ENCODE measurements at regions not wholly inside any gene's neighbourhood (a gene's known extent, or its start where the extent isn't known, plus 50 kb on each side); places are given as distances from the start of the nearest gene placed in this dataset.

DNA sequence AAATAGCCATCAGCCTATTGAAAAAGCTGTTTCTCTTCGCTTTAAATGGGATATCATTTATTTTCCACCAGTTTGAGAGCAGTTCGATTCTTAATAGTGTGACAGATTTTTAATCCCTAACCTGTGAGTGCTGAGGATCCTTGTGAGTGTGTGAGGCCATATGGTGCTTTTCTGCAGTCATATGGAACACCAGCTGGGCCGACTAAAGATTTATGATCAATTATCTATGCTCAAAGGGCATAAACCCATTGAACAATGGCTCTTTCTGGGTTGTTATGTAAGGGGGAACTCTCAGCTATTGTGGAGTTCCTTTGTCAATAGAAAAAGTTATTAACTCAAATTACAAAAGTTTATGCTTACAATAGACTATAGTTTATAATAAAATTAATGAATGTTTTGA is 1003.6 kb downstream of the FAT4 start:
- TF ChIP-seq, protein P1, sequence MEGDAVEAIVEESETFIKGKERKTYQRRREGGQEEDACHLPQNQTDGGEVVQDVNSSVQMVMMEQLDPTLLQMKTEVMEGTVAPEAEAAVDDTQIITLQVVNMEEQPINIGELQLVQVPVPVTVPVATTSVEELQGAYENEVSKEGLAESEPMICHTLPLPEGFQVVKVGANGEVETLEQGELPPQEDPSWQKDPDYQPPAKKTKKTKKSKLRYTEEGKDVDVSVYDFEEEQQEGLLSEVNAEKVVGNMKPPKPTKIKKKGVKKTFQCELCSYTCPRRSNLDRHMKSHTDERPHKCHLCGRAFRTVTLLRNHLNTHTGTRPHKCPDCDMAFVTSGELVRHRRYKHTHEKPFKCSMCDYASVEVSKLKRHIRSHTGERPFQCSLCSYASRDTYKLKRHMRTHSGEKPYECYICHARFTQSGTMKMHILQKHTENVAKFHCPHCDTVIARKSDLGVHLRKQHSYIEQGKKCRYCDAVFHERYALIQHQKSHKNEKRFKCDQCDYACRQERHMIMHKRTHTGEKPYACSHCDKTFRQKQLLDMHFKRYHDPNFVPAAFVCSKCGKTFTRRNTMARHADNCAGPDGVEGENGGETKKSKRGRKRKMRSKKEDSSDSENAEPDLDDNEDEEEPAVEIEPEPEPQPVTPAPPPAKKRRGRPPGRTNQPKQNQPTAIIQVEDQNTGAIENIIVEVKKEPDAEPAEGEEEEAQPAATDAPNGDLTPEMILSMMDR (IDR thresholded peaks at IDR 0.05; ENCODE audit: low read depth, low read length), result no peak
- TF ChIP-seq EZH2phosphoT487 (IDR thresholded peaks at IDR 0.05; ENCODE audit: low read depth), result no peak
